ENCODE measurements at regions not wholly inside any gene's neighbourhood (a gene's known extent, or its start where the extent isn't known, plus 50 kb on each side); places are given as distances from the start of the nearest gene placed in this dataset.

GRCh38 chr3:178482981-178483380 lies 53.3 kb upstream of the KCNMB2 start:
- H3K4me3 Mint-ChIP-seq = no peak overlapping the region
- no peak overlapping the region for H3K27ac Mint-ChIP-seq
- H3K27me3 ChIP-seq (replicated peaks in 1 of 4; ENCODE audit: control extremely low read depth in 1 of 4, control insufficient read depth in 3 of 4, insufficient read depth in 4 of 4, low read length in 3 of 4) = no peaks in the 10 kb centered on the region
- no peak for DNase-seq
- H3K4me3 ChIP-seq (ENCODE audit: control extremely low read depth in 1 of 5, extremely low read depth in 1 of 5, insufficient read depth in 1 of 5, low read depth in 2 of 5, low read length in 4 of 5) = no peak overlapping the region
- WGBS (ENCODE audit: insufficient coverage) = no CpG with 5 or more reads among the region's 3 CpGs
- ChIA-PET POLR2A (no interaction called here), CTCF (no interaction called here)
- no peaks in the 10 kb centered on the region for H3K36me3 ChIP-seq (replicated peaks in 1 of 2; ENCODE audit: control extremely low read depth in 1 of 2, control insufficient read depth in 1 of 2, extremely low read depth in 1 of 2, insufficient read depth in 2 of 2, low read length in 1 of 2)
- H3K27ac ChIP-seq (ENCODE audit: low read length in 2 of 2) = no peak overlapping the region
- intact Hi-C loops (cut with micrococcal nuclease) = no loop called here
- H3K9me3 Mint-ChIP-seq (ENCODE audit: insufficient read depth) = no peaks in the 10 kb centered on the region
- H3K9me3 ChIP-seq (ENCODE audit: control extremely low read depth in 1 of 3, control insufficient read depth in 2 of 3, insufficient read depth in 1 of 3, low read length in 2 of 3) = no peaks in the 10 kb centered on the region
- ATAC-seq (ENCODE audit: low read depth) = no peak
- H3K79me2 ChIP-seq (ENCODE audit: control insufficient read depth, insufficient read depth, low read length) = no peaks in the 10 kb centered on the region
- no peak overlapping the region for H3K4me2 ChIP-seq (replicated peaks; ENCODE audit: low read depth, low read length, poor library complexity, severe bottlenecking)
- H3K4me1 Mint-ChIP-seq = peaks cover 5% of the 10 kb centered on the region
- H3K4me1 ChIP-seq (ENCODE audit: control insufficient read depth in 2 of 2, insufficient read depth in 2 of 2, low read length in 2 of 2) = no peaks in the 10 kb centered on the region
- no peak for TF ChIP-seq EZH2 (IDR thresholded peaks at IDR 0.05; ENCODE audit: borderline replicate concordance, insufficient read depth, low read depth, low read length, poor library complexity, severe bottlenecking)
- TF ChIP-seq, protein P1, sequence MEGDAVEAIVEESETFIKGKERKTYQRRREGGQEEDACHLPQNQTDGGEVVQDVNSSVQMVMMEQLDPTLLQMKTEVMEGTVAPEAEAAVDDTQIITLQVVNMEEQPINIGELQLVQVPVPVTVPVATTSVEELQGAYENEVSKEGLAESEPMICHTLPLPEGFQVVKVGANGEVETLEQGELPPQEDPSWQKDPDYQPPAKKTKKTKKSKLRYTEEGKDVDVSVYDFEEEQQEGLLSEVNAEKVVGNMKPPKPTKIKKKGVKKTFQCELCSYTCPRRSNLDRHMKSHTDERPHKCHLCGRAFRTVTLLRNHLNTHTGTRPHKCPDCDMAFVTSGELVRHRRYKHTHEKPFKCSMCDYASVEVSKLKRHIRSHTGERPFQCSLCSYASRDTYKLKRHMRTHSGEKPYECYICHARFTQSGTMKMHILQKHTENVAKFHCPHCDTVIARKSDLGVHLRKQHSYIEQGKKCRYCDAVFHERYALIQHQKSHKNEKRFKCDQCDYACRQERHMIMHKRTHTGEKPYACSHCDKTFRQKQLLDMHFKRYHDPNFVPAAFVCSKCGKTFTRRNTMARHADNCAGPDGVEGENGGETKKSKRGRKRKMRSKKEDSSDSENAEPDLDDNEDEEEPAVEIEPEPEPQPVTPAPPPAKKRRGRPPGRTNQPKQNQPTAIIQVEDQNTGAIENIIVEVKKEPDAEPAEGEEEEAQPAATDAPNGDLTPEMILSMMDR (IDR thresholded peaks at IDR 0.05) = no peak
- H3K9ac ChIP-seq (ENCODE audit: low read length) = no peak overlapping the region
- no peaks in the 10 kb centered on the region for H4K20me1 ChIP-seq (ENCODE audit: control insufficient read depth, insufficient read depth, low read length, poor library complexity, severe bottlenecking)
- no peaks in the 10 kb centered on the region for H3K27me3 Mint-ChIP-seq
- no peak overlapping the region for H2AFZ ChIP-seq (ENCODE audit: insufficient read depth, low read depth, low read length, poor library complexity, severe bottlenecking)

DNA sequence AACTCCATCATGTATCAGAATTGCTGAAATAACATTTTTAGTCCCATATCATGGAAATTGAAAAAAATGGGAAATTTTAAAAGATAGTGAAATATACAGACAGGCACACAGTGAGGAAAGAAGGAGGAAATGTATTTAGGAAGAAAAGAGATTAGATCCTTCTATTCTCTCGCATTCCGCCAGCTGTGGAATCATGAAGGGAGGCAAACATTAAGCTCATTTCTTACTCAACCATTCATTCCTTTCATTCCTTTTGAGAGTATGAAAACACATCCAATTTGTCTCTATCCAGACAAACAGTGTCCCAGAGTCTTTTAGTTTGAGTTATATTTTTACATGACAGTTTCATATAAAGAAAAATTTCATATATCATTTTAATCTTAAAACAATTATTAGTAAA lies 52.5 kb upstream of the KCNMB2 start:
- H3K9me3 Mint-ChIP-seq (ENCODE audit: insufficient read depth) = no peaks in the 10 kb centered on the region
- Histone ChIP-seq H2AFZ (ENCODE audit: insufficient read depth, low read depth, low read length, poor library complexity, severe bottlenecking) (no peak overlapping the region), H3K4me2 (replicated peaks; ENCODE audit: low read depth, low read length, poor library complexity, severe bottlenecking) (no peak overlapping the region), H4K20me1 (ENCODE audit: control insufficient read depth, insufficient read depth, low read length, poor library complexity, severe bottlenecking) (no peaks in the 10 kb centered on the region), H3K9ac (ENCODE audit: low read length) (no peak overlapping the region), H3K27me3 (replicated peaks in 1 of 4; ENCODE audit: control extremely low read depth in 1 of 4, control insufficient read depth in 3 of 4, insufficient read depth in 4 of 4, low read length in 3 of 4) (no peaks in the 10 kb centered on the region), H3K4me1 (ENCODE audit: control insufficient read depth in 2 of 2, insufficient read depth in 2 of 2, low read length in 2 of 2) (no peaks in the 10 kb centered on the region), H3K27ac (ENCODE audit: low read length in 2 of 2) (no peak overlapping the region), H3K36me3 (replicated peaks in 1 of 2; ENCODE audit: control extremely low read depth in 1 of 2, control insufficient read depth in 1 of 2, extremely low read depth in 1 of 2, insufficient read depth in 2 of 2, low read length in 1 of 2) (no peaks in the 10 kb centered on the region), H3K79me2 (ENCODE audit: control insufficient read depth, insufficient read depth, low read length) (no peaks in the 10 kb centered on the region), H3K9me3 (ENCODE audit: control extremely low read depth in 1 of 3, control insufficient read depth in 2 of 3, insufficient read depth in 1 of 3, low read length in 2 of 3) (no peaks in the 10 kb centered on the region), H3K4me3 (ENCODE audit: control extremely low read depth in 1 of 5, extremely low read depth in 1 of 5, insufficient read depth in 1 of 5, low read depth in 2 of 5, low read length in 4 of 5) (no peak overlapping the region)
- intact Hi-C loops (cut with micrococcal nuclease) = no loop called here
- no peaks in the 10 kb centered on the region for H3K27me3 Mint-ChIP-seq
- peaks cover 5% of the 10 kb centered on the region for H3K4me1 Mint-ChIP-seq
- DNase-seq (no peak), ATAC-seq (ENCODE audit: low read depth) (no peak)
- WGBS (ENCODE audit: insufficient coverage) = no CpG with 5 or more reads among the region's 2 CpGs
- POLR2A ChIA-PET = no interaction called here
- no peak overlapping the region for H3K27ac Mint-ChIP-seq
- H3K4me3 Mint-ChIP-seq = no peak overlapping the region
- TF ChIP-seq, protein P1 (IDR thresholded peaks at IDR 0.05) = no peak
- no peak for TF ChIP-seq EZH2 (IDR thresholded peaks at IDR 0.05; ENCODE audit: borderline replicate concordance, insufficient read depth, low read depth, low read length, poor library complexity, severe bottlenecking)
- CTCF ChIA-PET = no interaction called here
